ENCODE measurements at regions not wholly inside any gene's neighbourhood (a gene's known extent, or its start where the extent isn't known, plus 50 kb on each side); places are given as distances from the start of the nearest gene placed in this dataset.

DNA sequence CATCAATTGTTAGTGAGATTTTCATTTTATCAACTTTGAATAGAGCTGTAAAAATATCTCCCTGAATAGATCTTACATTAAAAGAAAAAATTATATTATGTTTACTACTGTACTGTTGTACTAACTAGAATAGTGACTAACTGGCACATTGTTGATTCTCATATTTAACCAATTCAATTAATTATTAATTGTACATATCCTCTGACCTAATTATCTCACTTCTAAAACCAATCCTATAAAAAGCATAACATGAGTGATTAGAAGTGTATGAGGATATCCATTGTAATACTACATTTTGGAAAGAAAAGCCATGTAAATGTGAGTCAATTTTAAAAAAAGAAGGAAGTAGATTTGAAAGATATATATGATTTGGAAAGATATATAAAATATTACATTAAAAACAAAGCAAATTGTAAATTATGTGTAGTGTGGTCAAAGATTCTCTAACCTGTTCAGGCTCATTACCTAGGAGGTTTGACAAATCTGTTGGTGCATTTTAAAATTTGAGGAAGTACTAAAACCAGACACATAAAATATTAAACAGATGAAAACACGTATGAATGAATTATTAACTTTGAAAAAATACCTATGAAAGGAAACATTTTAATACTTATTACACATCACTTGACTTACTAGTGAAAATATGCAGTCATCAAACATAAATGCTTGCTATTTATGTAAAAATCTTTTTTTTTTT is 829.8 kb upstream of the SLC10A2 start:
- H3K9me3 ChIP-seq (ENCODE audit: control insufficient read depth, insufficient read depth, low read depth, low read length), result no peaks in the 10 kb centered on the region
- no peak overlapping the region for H3K27ac ChIP-seq (ENCODE audit: insufficient read depth, low read length)
- H4K20me1 ChIP-seq (ENCODE audit: control insufficient read depth, extremely low read depth, insufficient read depth, low read length), result no peaks in the 10 kb centered on the region
- no peak overlapping the region for H3K4me3 ChIP-seq (replicated peaks in 1 of 4; ENCODE audit: control extremely low read depth in 1 of 4, insufficient read depth in 1 of 4, low read depth in 3 of 4, low read length in 4 of 4)
- DNase-seq (ENCODE audit: low read depth in 2 of 2), result no peak
- no peak for TF ChIP-seq EZH2 (IDR thresholded peaks at IDR 0.05; ENCODE audit: low read length, missing control alignments)
- TF ChIP-seq, protein P1, sequence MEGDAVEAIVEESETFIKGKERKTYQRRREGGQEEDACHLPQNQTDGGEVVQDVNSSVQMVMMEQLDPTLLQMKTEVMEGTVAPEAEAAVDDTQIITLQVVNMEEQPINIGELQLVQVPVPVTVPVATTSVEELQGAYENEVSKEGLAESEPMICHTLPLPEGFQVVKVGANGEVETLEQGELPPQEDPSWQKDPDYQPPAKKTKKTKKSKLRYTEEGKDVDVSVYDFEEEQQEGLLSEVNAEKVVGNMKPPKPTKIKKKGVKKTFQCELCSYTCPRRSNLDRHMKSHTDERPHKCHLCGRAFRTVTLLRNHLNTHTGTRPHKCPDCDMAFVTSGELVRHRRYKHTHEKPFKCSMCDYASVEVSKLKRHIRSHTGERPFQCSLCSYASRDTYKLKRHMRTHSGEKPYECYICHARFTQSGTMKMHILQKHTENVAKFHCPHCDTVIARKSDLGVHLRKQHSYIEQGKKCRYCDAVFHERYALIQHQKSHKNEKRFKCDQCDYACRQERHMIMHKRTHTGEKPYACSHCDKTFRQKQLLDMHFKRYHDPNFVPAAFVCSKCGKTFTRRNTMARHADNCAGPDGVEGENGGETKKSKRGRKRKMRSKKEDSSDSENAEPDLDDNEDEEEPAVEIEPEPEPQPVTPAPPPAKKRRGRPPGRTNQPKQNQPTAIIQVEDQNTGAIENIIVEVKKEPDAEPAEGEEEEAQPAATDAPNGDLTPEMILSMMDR (conservative IDR thresholded peaks at IDR 0.05 in 1 of 2, IDR thresholded peaks at IDR 0.05 in 1 of 2; ENCODE audit: low read depth in 1 of 2, low read length in 2 of 2), result no peak
- H3K79me2 ChIP-seq (ENCODE audit: control insufficient read depth, insufficient read depth, low read length), result no peaks in the 10 kb centered on the region
- H3K27me3 ChIP-seq (ENCODE audit: control insufficient read depth, insufficient read depth, low read length), result no peaks in the 10 kb centered on the region
- no peaks in the 10 kb centered on the region for H3K36me3 ChIP-seq (ENCODE audit: control insufficient read depth, insufficient read depth, low read length)
- H2AFZ ChIP-seq (ENCODE audit: low read length), result no peak overlapping the region
- H3K9ac ChIP-seq (ENCODE audit: insufficient read depth, low read length), result no peak overlapping the region
- H3K4me2 ChIP-seq (ENCODE audit: extremely low read depth, insufficient read depth, low read length), result no peak overlapping the region
- no peaks in the 10 kb centered on the region for H3K4me1 ChIP-seq (ENCODE audit: control insufficient read depth, extremely low read depth, insufficient read depth, low read length)

DNA sequence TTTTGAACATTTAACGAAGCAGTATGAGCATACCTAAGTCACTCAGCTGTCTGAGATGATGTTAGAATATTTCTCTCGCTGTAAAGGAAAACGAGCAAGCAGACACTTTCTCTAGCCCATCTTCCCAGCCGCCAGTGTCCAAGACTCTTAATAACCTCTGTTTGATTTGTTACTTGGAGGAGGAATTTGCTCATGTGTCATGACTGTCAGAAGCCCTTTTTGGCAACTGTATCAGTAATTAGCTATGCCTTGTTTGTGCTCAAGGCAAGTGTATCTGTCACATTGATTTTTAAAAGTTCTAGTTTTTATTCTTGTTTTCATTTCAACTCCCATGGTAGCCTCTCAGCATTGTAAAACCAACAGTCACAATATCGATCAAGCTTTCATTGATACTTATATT is 828.4 kb upstream of the SLC10A2 start:
- H3K9ac ChIP-seq (ENCODE audit: insufficient read depth, low read length), result no peak overlapping the region
- no peak overlapping the region for H3K27ac ChIP-seq (ENCODE audit: insufficient read depth, low read length)
- DNase-seq (ENCODE audit: low read depth in 2 of 2), result no peak
- TF ChIP-seq, protein P1 (conservative IDR thresholded peaks at IDR 0.05 in 1 of 2, IDR thresholded peaks at IDR 0.05 in 1 of 2; ENCODE audit: low read depth in 1 of 2, low read length in 2 of 2), result no peak
- TF ChIP-seq EZH2 (IDR thresholded peaks at IDR 0.05; ENCODE audit: low read length, missing control alignments), result no peak
- no peak overlapping the region for H3K4me3 ChIP-seq (replicated peaks in 1 of 4; ENCODE audit: control extremely low read depth in 1 of 4, insufficient read depth in 1 of 4, low read depth in 3 of 4, low read length in 4 of 4)
- no peaks in the 10 kb centered on the region for H3K9me3 ChIP-seq (ENCODE audit: control insufficient read depth, insufficient read depth, low read depth, low read length)
- no peak overlapping the region for H2AFZ ChIP-seq (ENCODE audit: low read length)
- H3K4me1 ChIP-seq (ENCODE audit: control insufficient read depth, extremely low read depth, insufficient read depth, low read length), result no peaks in the 10 kb centered on the region
- no peak overlapping the region for H3K4me2 ChIP-seq (ENCODE audit: extremely low read depth, insufficient read depth, low read length)
- H4K20me1 ChIP-seq (ENCODE audit: control insufficient read depth, extremely low read depth, insufficient read depth, low read length), result no peaks in the 10 kb centered on the region
- no peaks in the 10 kb centered on the region for H3K79me2 ChIP-seq (ENCODE audit: control insufficient read depth, insufficient read depth, low read length)
- H3K27me3 ChIP-seq (ENCODE audit: control insufficient read depth, insufficient read depth, low read length), result no peaks in the 10 kb centered on the region
- no peaks in the 10 kb centered on the region for H3K36me3 ChIP-seq (ENCODE audit: control insufficient read depth, insufficient read depth, low read length)

DNA sequence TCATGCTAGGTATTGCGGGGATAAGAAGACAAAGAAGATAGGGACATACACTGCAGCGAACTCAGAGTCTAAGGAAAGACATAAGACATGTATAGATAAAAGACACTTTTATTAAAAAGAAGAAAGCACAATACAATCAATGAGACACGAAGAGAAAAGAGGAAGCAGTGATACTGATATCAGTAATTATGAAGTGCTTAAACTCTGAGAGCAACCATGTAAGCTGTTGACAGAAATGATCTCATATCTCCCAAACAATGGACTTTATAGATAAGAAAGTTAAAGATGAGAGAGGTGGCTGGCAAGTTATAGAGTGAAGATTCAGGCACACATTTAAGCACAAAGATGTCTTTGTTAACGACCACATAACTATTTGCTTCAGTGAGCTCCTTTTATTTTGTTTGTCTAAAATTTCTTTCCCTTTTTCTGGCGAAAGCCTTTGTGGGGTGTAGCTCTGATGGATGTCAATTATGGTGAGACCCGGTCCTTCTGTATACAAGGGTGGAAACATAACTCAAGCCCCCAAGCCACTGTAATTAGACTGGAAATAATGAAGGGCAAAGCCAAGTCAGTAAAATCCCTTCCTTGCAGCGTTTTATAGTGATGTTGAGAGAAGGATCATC is 818.0 kb upstream of the SLC10A2 start:
- no peaks in the 10 kb centered on the region for H3K36me3 ChIP-seq (ENCODE audit: control insufficient read depth, insufficient read depth, low read length)
- no peaks in the 10 kb centered on the region for H4K20me1 ChIP-seq (ENCODE audit: control insufficient read depth, extremely low read depth, insufficient read depth, low read length)
- no peaks in the 10 kb centered on the region for H3K79me2 ChIP-seq (ENCODE audit: control insufficient read depth, insufficient read depth, low read length)
- H3K4me2 ChIP-seq (ENCODE audit: extremely low read depth, insufficient read depth, low read length), result peak overlapping the region; percentile 32
- no peak overlapping the region for H3K9ac ChIP-seq (ENCODE audit: insufficient read depth, low read length)
- H3K9me3 ChIP-seq (ENCODE audit: control insufficient read depth, insufficient read depth, low read depth, low read length), result no peaks in the 10 kb centered on the region
- H2AFZ ChIP-seq (ENCODE audit: low read length), result no peak overlapping the region
- H3K4me3 ChIP-seq (replicated peaks in 1 of 4; ENCODE audit: control extremely low read depth in 1 of 4, insufficient read depth in 1 of 4, low read depth in 3 of 4, low read length in 4 of 4), result no peak overlapping the region
- H3K27me3 ChIP-seq (ENCODE audit: control insufficient read depth, insufficient read depth, low read length), result no peaks in the 10 kb centered on the region
- DNase-seq (ENCODE audit: low read depth in 2 of 2), result no peak
- no peak overlapping the region for H3K27ac ChIP-seq (ENCODE audit: insufficient read depth, low read length)
- no peaks in the 10 kb centered on the region for H3K4me1 ChIP-seq (ENCODE audit: control insufficient read depth, extremely low read depth, insufficient read depth, low read length)
- TF ChIP-seq, protein P1 (conservative IDR thresholded peaks at IDR 0.05 in 1 of 2, IDR thresholded peaks at IDR 0.05 in 1 of 2; ENCODE audit: low read depth in 1 of 2, low read length in 2 of 2), result no peak
- no peak for TF ChIP-seq EZH2 (IDR thresholded peaks at IDR 0.05; ENCODE audit: low read length, missing control alignments)
